Uterus (tissue), 2 donors: ENCODE measurements at regions not wholly inside any gene's neighbourhood (a gene's known extent, or its start where the extent isn't known, plus 50 kb on each side); places are given as distances from the start of the nearest gene placed in this dataset.

ENCODE experiments used
- CTCF ChIP-seq, 4 experiments: fragments of 200-600 bp in 2 of 4; fragments of 450-650 bp in 2 of 4; sonication (generic) in 2 of 4; IDR thresholded peaks; one replicate each; pipeline ENCODE4 v1.5.1; 2016 to 2019; ENCODE audit warnings: antibody characterized with exemption in 4 of 4, mild to moderate bottlenecking in 2 of 4, moderate library complexity in 1 of 4
- POLR2A ChIP-seq, 2 donors: fragments of 450-650 bp; IDR thresholded peaks; one replicate each; pipeline ENCODE4 v1.6.1; 2016; ENCODE audit warnings: antibody characterized with exemption in 2 of 2, mild to moderate bottlenecking in 1 of 2, moderate library complexity in 1 of 2

GRCh38 chr6:141244366-141244765 is 888.4 kb upstream of the GJE1 start:
- TF ChIP-seq POLR2A (IDR thresholded peaks at IDR 0.05), result no peak
- no peak for TF ChIP-seq CTCF (IDR thresholded peaks at IDR 0.05)
